ENCODE measurements at regions not wholly inside any gene's neighbourhood (a gene's known extent, or its start where the extent isn't known, plus 50 kb on each side); places are given as distances from the start of the nearest gene placed in this dataset.

DNA sequence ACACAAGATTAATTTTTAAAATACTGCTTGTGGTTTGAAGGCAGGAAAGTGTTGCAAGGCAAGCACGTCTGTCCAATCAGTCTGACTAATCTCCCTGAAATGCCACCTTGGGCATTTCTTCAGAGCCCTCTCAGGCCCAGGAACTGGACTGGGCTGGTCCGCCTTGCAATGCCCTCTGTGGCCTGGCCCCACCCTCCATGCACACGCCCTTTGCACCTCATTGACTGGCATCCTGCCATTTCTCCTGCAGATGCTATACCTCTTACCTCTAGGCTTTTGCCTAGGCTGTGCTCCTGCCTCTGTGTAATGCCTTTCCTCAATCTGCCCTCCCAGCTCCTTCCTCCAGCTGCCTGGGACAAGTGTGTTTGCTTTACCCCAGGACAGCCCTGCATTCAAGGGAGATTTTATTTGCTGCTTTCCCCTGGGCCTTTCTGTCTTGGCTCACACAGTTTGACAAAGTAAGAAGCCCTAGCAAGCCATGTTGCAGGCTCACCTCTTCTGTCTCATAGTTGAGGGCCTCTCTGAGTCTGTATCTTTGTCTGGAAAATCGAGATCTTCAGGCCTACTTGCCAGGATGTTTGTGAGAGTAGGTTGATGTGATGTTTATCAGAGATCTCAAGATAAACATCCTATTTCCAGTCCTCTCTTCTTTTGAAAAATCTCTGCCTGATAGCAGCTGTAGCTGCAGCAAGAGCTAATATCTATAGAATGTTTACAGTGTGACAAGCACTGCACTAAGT lies 149.2 kb upstream of the JUN start:
- Histone ChIP-seq H3K9ac (ENCODE audit: control insufficient read depth, extremely low read depth, insufficient read depth, low read length) (peak overlapping the region; percentile 23), H3K4me2 (ENCODE audit: control insufficient read depth, extremely low read depth, insufficient read depth, low read depth, low read length) (peak overlapping the region; percentile 37), H4K20me1 (ENCODE audit: control insufficient read depth, extremely low read depth, insufficient read depth, low read length) (no peaks in the 10 kb centered on the region), H3K4me3 (ENCODE audit: control insufficient read depth in 2 of 3, extremely low read depth in 1 of 3, insufficient read depth in 2 of 3, low read depth in 1 of 3, low read length in 3 of 3) (no peak overlapping the region), H3K27me3 (ENCODE audit: control insufficient read depth, extremely low read depth, insufficient read depth, low read length) (no peaks in the 10 kb centered on the region), H3K4me1 (ENCODE audit: control insufficient read depth, extremely low read depth, insufficient read depth, low read length) (peaks cover 60% of the 10 kb centered on the region), H3K9me1 (ENCODE audit: control insufficient read depth, extremely low read depth, insufficient read depth, low read length) (no peaks in the 10 kb centered on the region), H3K27ac (ENCODE audit: control insufficient read depth, insufficient read depth, low read length) (peak overlapping the region; percentile 77), H3K36me3 (ENCODE audit: control insufficient read depth in 2 of 2, extremely low read depth in 1 of 2, insufficient read depth in 2 of 2, low read length in 2 of 2) (no peaks in the 10 kb centered on the region), H3K79me2 (ENCODE audit: control insufficient read depth, insufficient read depth, low read length) (no peaks in the 10 kb centered on the region), H2AFZ (ENCODE audit: control insufficient read depth, low read length) (peak overlapping the region; percentile 14), H3K9me3 (ENCODE audit: control insufficient read depth, low read depth, low read length) (no peaks in the 10 kb centered on the region)
- dilution Hi-C loops (cut with MboI; ENCODE audit: extremely low pct_ligation_motif_present, low sequenced_read_pairs), result no loop called here
- no peak for TF ChIP-seq EZH2 (IDR thresholded peaks at IDR 0.05; ENCODE audit: low read length)
- TF ChIP-seq, protein P1, sequence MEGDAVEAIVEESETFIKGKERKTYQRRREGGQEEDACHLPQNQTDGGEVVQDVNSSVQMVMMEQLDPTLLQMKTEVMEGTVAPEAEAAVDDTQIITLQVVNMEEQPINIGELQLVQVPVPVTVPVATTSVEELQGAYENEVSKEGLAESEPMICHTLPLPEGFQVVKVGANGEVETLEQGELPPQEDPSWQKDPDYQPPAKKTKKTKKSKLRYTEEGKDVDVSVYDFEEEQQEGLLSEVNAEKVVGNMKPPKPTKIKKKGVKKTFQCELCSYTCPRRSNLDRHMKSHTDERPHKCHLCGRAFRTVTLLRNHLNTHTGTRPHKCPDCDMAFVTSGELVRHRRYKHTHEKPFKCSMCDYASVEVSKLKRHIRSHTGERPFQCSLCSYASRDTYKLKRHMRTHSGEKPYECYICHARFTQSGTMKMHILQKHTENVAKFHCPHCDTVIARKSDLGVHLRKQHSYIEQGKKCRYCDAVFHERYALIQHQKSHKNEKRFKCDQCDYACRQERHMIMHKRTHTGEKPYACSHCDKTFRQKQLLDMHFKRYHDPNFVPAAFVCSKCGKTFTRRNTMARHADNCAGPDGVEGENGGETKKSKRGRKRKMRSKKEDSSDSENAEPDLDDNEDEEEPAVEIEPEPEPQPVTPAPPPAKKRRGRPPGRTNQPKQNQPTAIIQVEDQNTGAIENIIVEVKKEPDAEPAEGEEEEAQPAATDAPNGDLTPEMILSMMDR (optimal IDR thresholded peaks at IDR 0.05 in 1 of 3, IDR thresholded peaks at IDR 0.05 in 1 of 3, conservative IDR thresholded peaks at IDR 0.05 in 1 of 3; ENCODE audit: extremely low read depth in 1 of 3, insufficient read depth in 2 of 3, low read length in 3 of 3), result no peak
- DNase-seq (ENCODE audit: low read depth, low spot score) (peak; percentile 96), FAIRE-seq (peak; percentile 98)

DNA sequence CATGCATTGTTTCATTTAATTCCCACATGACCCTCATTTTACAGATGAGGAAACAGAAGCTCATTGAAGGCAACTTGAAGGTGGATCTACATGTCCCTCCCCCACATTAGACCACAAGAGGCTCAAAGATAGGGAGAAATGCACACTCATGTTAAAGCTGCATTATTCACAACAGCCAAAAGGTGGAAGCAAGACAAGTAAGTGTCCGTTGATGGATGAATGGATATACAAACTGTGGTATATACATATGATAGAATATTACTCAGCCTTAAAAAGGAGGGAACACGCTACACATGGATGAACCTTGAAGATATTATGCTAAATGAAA lies 149.7 kb upstream of the JUN start:
- Histone ChIP-seq H4K20me1 (ENCODE audit: control insufficient read depth, extremely low read depth, insufficient read depth, low read length) (no peaks in the 10 kb centered on the region), H3K4me1 (ENCODE audit: control insufficient read depth, extremely low read depth, insufficient read depth, low read length) (peaks cover 54% of the 10 kb centered on the region), H2AFZ (ENCODE audit: control insufficient read depth, low read length) (no peak overlapping the region), H3K9ac (ENCODE audit: control insufficient read depth, extremely low read depth, insufficient read depth, low read length) (no peak overlapping the region), H3K4me3 (ENCODE audit: control insufficient read depth in 2 of 3, extremely low read depth in 1 of 3, insufficient read depth in 2 of 3, low read depth in 1 of 3, low read length in 3 of 3) (no peak overlapping the region), H3K9me3 (ENCODE audit: control insufficient read depth, low read depth, low read length) (no peaks in the 10 kb centered on the region), H3K27me3 (ENCODE audit: control insufficient read depth, extremely low read depth, insufficient read depth, low read length) (no peaks in the 10 kb centered on the region), H3K4me2 (ENCODE audit: control insufficient read depth, extremely low read depth, insufficient read depth, low read depth, low read length) (peak overlapping the region; percentile 37), H3K27ac (ENCODE audit: control insufficient read depth, insufficient read depth, low read length) (peak overlapping the region; percentile 77), H3K9me1 (ENCODE audit: control insufficient read depth, extremely low read depth, insufficient read depth, low read length) (no peaks in the 10 kb centered on the region), H3K36me3 (ENCODE audit: control insufficient read depth in 2 of 2, extremely low read depth in 1 of 2, insufficient read depth in 2 of 2, low read length in 2 of 2) (no peaks in the 10 kb centered on the region), H3K79me2 (ENCODE audit: control insufficient read depth, insufficient read depth, low read length) (no peaks in the 10 kb centered on the region)
- TF ChIP-seq, protein P1 (optimal IDR thresholded peaks at IDR 0.05 in 1 of 3, IDR thresholded peaks at IDR 0.05 in 1 of 3, conservative IDR thresholded peaks at IDR 0.05 in 1 of 3; ENCODE audit: extremely low read depth in 1 of 3, insufficient read depth in 2 of 3, low read length in 3 of 3), result peak in 2 of 3 experiments; percentile 13 to 19
- no peak for TF ChIP-seq EZH2 (IDR thresholded peaks at IDR 0.05; ENCODE audit: low read length)
- dilution Hi-C loops (cut with MboI; ENCODE audit: extremely low pct_ligation_motif_present, low sequenced_read_pairs), result no loop called here
- FAIRE-seq (no peak), DNase-seq (ENCODE audit: low read depth, low spot score) (no peak)
